Gastrocnemius medialis (tissue), 4 donors: ENCODE measurements at regions not wholly inside any gene's neighbourhood (a gene's known extent, or its start where the extent isn't known, plus 50 kb on each side); places are given as distances from the start of the nearest gene placed in this dataset.

Source experiments
- ATAC-seq, 2 donors: fragments of 150-250 bp; one replicate each; pipeline ENCODE4 v1.9.1; 2016
- DNase-seq, 2 donors: peaks; one replicate each; pipeline ENCODE4 v3.0.0-alpha.2; 2019
- H3K27ac ChIP-seq, 4 donors: fragments of 200-600 bp; sonication (generic); 1 replicate in 1 of 4; 2 replicates in 3 of 4; pipeline ENCODE4 v1.5.1; 2016 to 2018; ENCODE audit warnings: mild to moderate bottlenecking in 2 of 4, moderate library complexity in 1 of 4
- H3K27me3 ChIP-seq, 3 donors: fragments of 200-600 bp; sonication (generic) in 2 of 3; 1 replicate in 1 of 3; 2 replicates in 2 of 3; pipeline versions ENCODE4 v1.5.1 to v1.6.0; 2016 to 2019; ENCODE audit warnings: mild to moderate bottlenecking in 1 of 3, moderate library complexity in 1 of 3
- H3K36me3 ChIP-seq, 2 donors: fragments of 200-600 bp; sonication (generic) in 1 of 2; one replicate each; pipeline ENCODE4 v1.5.1; 2017 to 2018
- H3K4me1 ChIP-seq, 2 donors: fragments of 200-600 bp; sonication (generic) in 1 of 2; one replicate each; pipeline ENCODE4 v1.5.1; 2016 to 2017; ENCODE audit warnings: mild to moderate bottlenecking in 2 of 2
- H3K4me3 ChIP-seq, 4 donors: fragments of 200-600 bp; sonication (generic) in 3 of 4; 1 replicate in 1 of 4; 2 replicates in 3 of 4; pipeline ENCODE4 v1.5.1; 2016 to 2019; ENCODE audit warnings: mild to moderate bottlenecking in 2 of 4
- H3K9me3 ChIP-seq, 3 donors: fragments of 200-600 bp; sonication (generic) in 2 of 3; 1 replicate in 1 of 3; 2 replicates in 2 of 3; pipeline ENCODE4 v1.5.1; 2016 to 2019
- POLR2A ChIP-seq, 2 donors: fragments of 450-650 bp; IDR thresholded peaks; one replicate each; pipeline ENCODE4 v1.6.1; 2017; ENCODE audit warnings: antibody characterized with exemption in 2 of 2, mild to moderate bottlenecking in 2 of 2, moderate library complexity in 2 of 2
- in situ Hi-C, 4 donors: fragments of 200-750 bp; cut with MboI; loops; one replicate each; pipeline versions ENCODE4 v1.15.0 to v1.8.0; 2017; ENCODE audit warnings: low sequenced_read_pairs in 4 of 4
- intact Hi-C: fragments of 100-400 bp; cut with DNase I; formaldehyde crosslinking; loops from one replicate; pipeline ENCODE4 v1.15.1; 2023; ENCODE audit warnings: low total_unique reads
- TF ChIP-seq, protein P1 (sequence below), 5 experiments: fragments of 450-650 bp in 3 of 5; fragments of 200-600 bp in 2 of 5; sonication (generic) in 2 of 5; IDR thresholded peaks in 4 of 5; conservative IDR thresholded peaks in 1 of 5; 1 replicate in 4 of 5; 2 replicates in 1 of 5; pipeline ENCODE4 v1.5.1; 2016 to 2019; ENCODE audit warnings: antibody characterized with exemption in 5 of 5, mild to moderate bottlenecking in 3 of 5, moderate library complexity in 3 of 5

DNA sequence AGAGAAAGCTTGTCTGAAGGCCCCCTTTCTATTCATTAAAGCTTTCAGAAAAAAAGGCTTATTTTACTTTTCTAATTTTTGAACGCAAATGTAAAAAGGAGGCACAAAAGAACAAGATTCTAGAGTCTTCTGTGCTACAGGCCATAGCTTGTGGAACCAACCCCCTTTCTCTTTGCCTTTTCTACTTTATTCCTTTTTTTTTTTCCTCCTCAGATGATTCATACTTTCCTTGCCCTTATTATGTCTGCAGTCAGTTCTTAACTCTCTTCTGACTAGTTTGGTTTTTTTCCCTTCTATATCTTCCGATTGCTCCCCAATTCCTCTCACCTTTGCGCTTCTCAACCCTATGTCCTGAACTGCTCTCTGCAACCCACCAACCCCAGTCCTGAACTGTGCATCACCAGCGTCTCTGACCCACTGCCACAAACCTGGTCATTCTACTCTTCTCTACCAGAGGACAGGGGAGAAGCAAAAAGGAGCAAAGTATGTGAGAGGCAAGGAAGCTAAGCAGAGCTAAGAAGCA lies 56.9 kb upstream of the WIPF1 start:
- intact Hi-C loops = no loop called here
- in situ Hi-C loops = no loop called here
- ATAC-seq = no peak
- DNase-seq = no peak
- H3K27me3 ChIP-seq = no peaks in the 10 kb centered on the region
- TF ChIP-seq, protein P1, sequence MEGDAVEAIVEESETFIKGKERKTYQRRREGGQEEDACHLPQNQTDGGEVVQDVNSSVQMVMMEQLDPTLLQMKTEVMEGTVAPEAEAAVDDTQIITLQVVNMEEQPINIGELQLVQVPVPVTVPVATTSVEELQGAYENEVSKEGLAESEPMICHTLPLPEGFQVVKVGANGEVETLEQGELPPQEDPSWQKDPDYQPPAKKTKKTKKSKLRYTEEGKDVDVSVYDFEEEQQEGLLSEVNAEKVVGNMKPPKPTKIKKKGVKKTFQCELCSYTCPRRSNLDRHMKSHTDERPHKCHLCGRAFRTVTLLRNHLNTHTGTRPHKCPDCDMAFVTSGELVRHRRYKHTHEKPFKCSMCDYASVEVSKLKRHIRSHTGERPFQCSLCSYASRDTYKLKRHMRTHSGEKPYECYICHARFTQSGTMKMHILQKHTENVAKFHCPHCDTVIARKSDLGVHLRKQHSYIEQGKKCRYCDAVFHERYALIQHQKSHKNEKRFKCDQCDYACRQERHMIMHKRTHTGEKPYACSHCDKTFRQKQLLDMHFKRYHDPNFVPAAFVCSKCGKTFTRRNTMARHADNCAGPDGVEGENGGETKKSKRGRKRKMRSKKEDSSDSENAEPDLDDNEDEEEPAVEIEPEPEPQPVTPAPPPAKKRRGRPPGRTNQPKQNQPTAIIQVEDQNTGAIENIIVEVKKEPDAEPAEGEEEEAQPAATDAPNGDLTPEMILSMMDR (IDR thresholded peaks at IDR 0.05 in 4 of 5, conservative IDR thresholded peaks at IDR 0.05 in 1 of 5) = no peak
- TF ChIP-seq POLR2A (IDR thresholded peaks at IDR 0.05) = no peak
- H3K4me3 ChIP-seq = no peak overlapping the region
- H3K9me3 ChIP-seq = no peaks in the 10 kb centered on the region
- H3K27ac ChIP-seq = no peak overlapping the region
- no peaks in the 10 kb centered on the region for H3K36me3 ChIP-seq
- no peaks in the 10 kb centered on the region for H3K4me1 ChIP-seq

DNA sequence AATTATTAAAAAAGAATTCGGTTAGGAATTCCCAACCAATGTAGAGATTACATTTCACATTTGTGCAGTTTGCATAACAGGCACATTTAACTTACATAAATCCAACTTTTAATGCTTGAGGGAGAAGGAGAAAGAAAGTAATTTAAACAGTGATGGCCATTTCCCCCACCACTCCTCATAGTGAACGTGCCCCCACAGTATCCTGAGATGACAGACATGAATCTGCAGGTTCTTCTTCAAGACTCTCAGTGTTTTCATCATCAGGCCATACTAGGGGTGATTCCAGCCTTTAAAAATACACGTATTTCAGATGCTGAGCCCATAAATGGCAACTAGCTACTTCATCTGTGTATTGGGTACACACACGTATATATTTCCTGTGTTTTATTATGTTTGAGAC lies 51.3 kb upstream of the WIPF1 start:
- no peaks in the 10 kb centered on the region for H3K36me3 ChIP-seq
- no peak overlapping the region for H3K4me3 ChIP-seq
- H3K27me3 ChIP-seq = no peaks in the 10 kb centered on the region
- no peaks in the 10 kb centered on the region for H3K4me1 ChIP-seq
- TF ChIP-seq, protein P1 (IDR thresholded peaks at IDR 0.05 in 4 of 5, conservative IDR thresholded peaks at IDR 0.05 in 1 of 5) = no peak
- no peak for TF ChIP-seq POLR2A (IDR thresholded peaks at IDR 0.05)
- intact Hi-C loops (no loop called here), in situ Hi-C loops (no loop called here)
- no peak for DNase-seq
- no peak for ATAC-seq
- H3K27ac ChIP-seq = no peak overlapping the region
- H3K9me3 ChIP-seq = no peaks in the 10 kb centered on the region
